Adrenal gland (tissue), 9 donors: ENCODE measurements at regions not wholly inside any gene's neighbourhood (a gene's known extent, or its start where the extent isn't known, plus 50 kb on each side); places are given as distances from the start of the nearest gene placed in this dataset.

Experiments used
- DNase-seq, 7 donors: peaks; one replicate each; pipeline ENCODE4 v3.0.0-alpha.2; 2019 to 2020
- H3K27ac ChIP-seq, 5 donors: fragments of 200-600 bp; sonication (generic) in 4 of 5; 1 replicate in 3 of 5; 2 replicates in 2 of 5; pipeline versions ENCODE4 v1.5.1 to v1.8.0; 2016 to 2020; ENCODE audit warnings: mild to moderate bottlenecking in 1 of 5
- H3K27me3 ChIP-seq: fragments of 200-600 bp; 2 replicates; pipeline ENCODE4 v1.8.0; 2021
- H3K36me3 ChIP-seq, 2 donors: fragments of 200-600 bp; replicated peaks in 1 of 2; 1 replicate in 1 of 2; 2 replicates in 1 of 2; pipeline versions ENCODE4 v1.5.1 to v1.8.0; 2018 to 2022
- H3K4me1 ChIP-seq, 2 donors: fragments of 200-600 bp; replicated peaks in 1 of 2; 1 replicate in 1 of 2; 2 replicates in 1 of 2; pipeline versions ENCODE4 v1.5.1 to v1.8.0; 2018 to 2021
- H3K4me3 ChIP-seq, 4 donors: fragments of 200-600 bp; sonication (generic) in 3 of 4; one replicate each; pipeline ENCODE4 v1.5.1; 2016 to 2018
- H3K9me3 ChIP-seq, 3 donors: fragments of 200-600 bp; sonication (generic) in 1 of 3; replicated peaks in 1 of 3; 1 replicate in 2 of 3; 2 replicates in 1 of 3; pipeline versions ENCODE4 v1.5.1 to v1.8.0; 2016 to 2021
- CTCF ChIP-seq, 6 experiments: fragments of 450-650 bp in 4 of 6; fragments of 200-600 bp in 2 of 6; sonication (generic) in 1 of 6; IDR thresholded peaks; 1 replicate in 5 of 6; 2 replicates in 1 of 6; pipeline versions ENCODE4 v1.5.1 to v1.8.0; 2016 to 2021; ENCODE audit warnings: antibody characterized with exemption in 6 of 6, mild to moderate bottlenecking in 2 of 6, moderate library complexity in 1 of 6
- POLR2A ChIP-seq, 2 donors: fragments of 450-650 bp; IDR thresholded peaks; one replicate each; pipeline ENCODE4 v1.6.1; 2017; ENCODE audit warnings: antibody characterized with exemption in 2 of 2, mild to moderate bottlenecking in 2 of 2, moderate library complexity in 1 of 2
- WGBS, 4 donors: extraction: QIAGEN DNeasy Blood & Tissue Kit in 2 of 4; methylation state at CpG; one replicate each; pipeline versions ENCODE4 v1.1.5 to v1.1.7; 2013 to 2017; 5-methylcytosine and 5-hydroxymethylcytosine counted together
- intact Hi-C, 2 donors: fragments of 100-400 bp; cut with DNase I; formaldehyde crosslinking; loops; one replicate each; pipeline versions ENCODE4 v1.14.1 to v1.15.0; 2022 to 2023
- donor health status: healthy with polysubstance abuse.
- donor health status: Bipolar disorder and iron deficiency.
- donor health status: DM: yes; HTN: yes; CAD: no.
- donor health status: DM: no; HTN: no; CAD: no.
- donor health status: DM: no; HTN: no; CAD: no.

DNA sequence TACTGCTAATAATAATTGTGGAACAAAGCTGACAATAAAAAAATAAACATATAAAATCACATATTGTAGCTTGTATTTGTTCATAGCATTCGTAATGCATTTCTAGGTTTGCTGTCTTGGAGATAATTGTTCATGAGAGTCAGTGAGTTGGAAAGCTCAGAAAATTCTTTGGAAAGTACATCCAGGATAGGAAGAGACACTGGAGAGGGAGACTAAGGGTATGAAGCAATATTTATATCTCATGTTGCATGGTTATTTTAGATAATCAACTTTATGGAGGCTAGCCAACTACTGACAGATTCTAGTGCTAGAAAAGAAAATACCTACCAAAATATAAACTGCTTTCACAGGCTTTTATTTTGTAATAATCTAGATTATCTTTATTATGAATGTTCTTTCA is 1095.2 kb downstream of the FSCB start:
- no peaks in the 10 kb centered on the region for H3K27me3 ChIP-seq
- H3K4me1 ChIP-seq, result no peaks in the 10 kb centered on the region
- no peak for TF ChIP-seq CTCF (IDR thresholded peaks at IDR 0.05)
- no peak for TF ChIP-seq POLR2A (IDR thresholded peaks at IDR 0.05)
- no peak overlapping the region for H3K4me3 ChIP-seq
- no peaks in the 10 kb centered on the region for H3K9me3 ChIP-seq
- DNase-seq, result no peak
- WGBS, 4 donors, result 67 to 80% (median 78%) methylated on average over 1 of the region's 1 CpG
- no peaks in the 10 kb centered on the region for H3K36me3 ChIP-seq
- intact Hi-C loops, result no loop called here
- no peak overlapping the region for H3K27ac ChIP-seq

DNA sequence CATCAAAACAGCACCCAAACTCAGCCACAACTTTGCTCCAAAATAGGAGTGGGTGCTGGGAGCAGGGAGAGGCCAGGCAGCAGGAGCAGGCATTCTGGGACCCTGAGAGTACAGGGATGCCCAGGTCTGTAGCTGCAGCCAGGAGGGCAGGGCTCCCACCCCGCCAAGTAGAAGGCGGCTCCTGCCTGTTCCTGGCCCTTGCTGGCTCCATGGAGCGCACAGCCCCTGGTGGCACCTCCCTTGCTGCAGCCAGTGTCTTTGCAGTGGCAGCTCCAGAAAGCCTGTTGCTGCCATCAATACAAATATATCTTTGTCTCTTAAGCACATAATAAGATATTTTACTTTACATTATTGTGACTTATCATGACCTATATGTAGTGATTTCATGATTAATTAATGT is 1096.5 kb downstream of the FSCB start:
- Histone ChIP-seq H3K36me3 (no peaks in the 10 kb centered on the region), H3K27me3 (no peaks in the 10 kb centered on the region), H3K4me3 (no peak overlapping the region), H3K9me3 (no peaks in the 10 kb centered on the region), H3K27ac (no peak overlapping the region), H3K4me1 (no peaks in the 10 kb centered on the region)
- 60 to 71% (median 62%) methylated on average over 2 to 3 of the region's 3 CpGs for WGBS, 4 donors
- intact Hi-C loops, result no loop called here
- no peak for DNase-seq
- no peak for TF ChIP-seq CTCF (IDR thresholded peaks at IDR 0.05)
- no peak for TF ChIP-seq POLR2A (IDR thresholded peaks at IDR 0.05)

DNA sequence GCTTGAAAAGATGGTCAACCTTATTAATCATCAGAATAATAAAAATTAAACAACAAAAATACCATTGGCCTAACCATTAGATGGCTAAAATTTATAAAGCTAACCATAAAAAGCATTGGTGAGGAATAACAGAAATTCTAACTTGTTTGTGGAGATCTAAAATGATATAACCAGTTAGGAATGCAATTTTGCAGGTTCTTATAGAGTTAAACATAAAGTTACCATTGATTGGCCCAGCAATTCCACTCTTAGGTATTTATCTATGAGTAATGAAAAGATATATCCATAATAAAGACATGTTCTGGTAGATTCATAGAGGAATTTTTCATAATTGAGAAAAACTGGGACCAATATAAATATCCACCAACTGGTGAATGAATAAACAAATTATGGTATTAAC is 1098.6 kb downstream of the FSCB start:
- no peak overlapping the region for H3K27ac ChIP-seq
- H3K4me1 ChIP-seq, result no peaks in the 10 kb centered on the region
- intact Hi-C loops, result no loop called here
- no peak overlapping the region for H3K4me3 ChIP-seq
- no peaks in the 10 kb centered on the region for H3K36me3 ChIP-seq
- no peak for DNase-seq
- TF ChIP-seq CTCF (IDR thresholded peaks at IDR 0.05) (no peak), POLR2A (IDR thresholded peaks at IDR 0.05) (no peak)
- H3K27me3 ChIP-seq, result no peaks in the 10 kb centered on the region
- H3K9me3 ChIP-seq, result no peaks in the 10 kb centered on the region

- TF ChIP-seq POLR2A (IDR thresholded peaks at IDR 0.05) (no peak), CTCF (IDR thresholded peaks at IDR 0.05) (no peak)
- no peak for DNase-seq
- WGBS, 4 donors, result 72 to 86% (median 83%) methylated on average over 1 of the region's 1 CpG
Measured at GRCh38 chr14:43407706-43408105, 1099.4 kb downstream of the FSCB start.

More at GRCh38 chr14:43407706-43408105, 1099.4 kb downstream of the FSCB start:
- Histone ChIP-seq H3K36me3 (no peaks in the 10 kb centered on the region), H3K4me1 (no peaks in the 10 kb centered on the region), H3K27ac (no peak overlapping the region), H3K4me3 (no peak overlapping the region), H3K9me3 (no peaks in the 10 kb centered on the region), H3K27me3 (no peaks in the 10 kb centered on the region)
- intact Hi-C loops, result no loop called here
